Gastroesophageal sphincter (tissue), 4 donors: ENCODE measurements at regions not wholly inside any gene's neighbourhood (a gene's known extent, or its start where the extent isn't known, plus 50 kb on each side); places are given as distances from the start of the nearest gene placed in this dataset.

Source experiments
- ATAC-seq: fragments of 150-250 bp; one replicate; pipeline ENCODE4 v1.9.1; 2016; ENCODE audit warnings: mild to moderate bottlenecking, moderate library complexity
- H3K27ac ChIP-seq, 4 donors: fragments of 200-600 bp; sonication (generic) in 3 of 4; 1 replicate in 3 of 4; 2 replicates in 1 of 4; pipeline ENCODE4 v1.5.1; 2016 to 2019
- H3K27me3 ChIP-seq: fragments of 200-600 bp; sonication (generic); one replicate; pipeline ENCODE4 v1.5.1; 2019
- H3K36me3 ChIP-seq, 2 donors: fragments of 200-600 bp; sonication (generic); one replicate each; pipeline ENCODE4 v1.5.1; 2019; ENCODE audit warnings: control low read depth in 1 of 2
- H3K4me1 ChIP-seq, 3 donors: fragments of 200-600 bp; sonication (generic); 1 replicate in 2 of 3; 2 replicates in 1 of 3; pipeline ENCODE4 v1.5.1; 2016 to 2019; ENCODE audit warnings: control low read depth in 2 of 3
- H3K4me3 ChIP-seq, 2 donors: fragments of 200-600 bp; sonication (generic); one replicate each; pipeline ENCODE4 v1.5.1; 2019; ENCODE audit warnings: mild to moderate bottlenecking in 1 of 2, moderate library complexity in 1 of 2
- H3K9me3 ChIP-seq, 3 donors: fragments of 200-600 bp; sonication (generic); one replicate each; pipeline ENCODE4 v1.5.1; 2017 to 2019; ENCODE audit warnings: control low read depth in 2 of 3
- EP300 ChIP-seq: sonication (generic); formaldehyde crosslinking; IDR thresholded peaks from one replicate; pipeline ENCODE4 v1.6.1; 2017; ENCODE audit warnings: antibody characterized with exemption, mild to moderate bottlenecking
- POLR2A ChIP-seq, 2 donors: fragments of 450-650 bp; IDR thresholded peaks; one replicate each; pipeline ENCODE4 v1.6.1; 2017; ENCODE audit warnings: antibody characterized with exemption in 2 of 2, mild to moderate bottlenecking in 2 of 2, moderate library complexity in 1 of 2
- POLR2AphosphoS5 ChIP-seq: sonication (generic); formaldehyde crosslinking; IDR thresholded peaks from one replicate; pipeline ENCODE4 v1.6.1; 2017; ENCODE audit warnings: antibody characterized with exemption
- WGBS, 2 donors: methylation state at CpG; one replicate each; pipeline ENCODE4 v1.1.5; 2018; ENCODE audit warnings: low coverage in 1 of 2; 5-methylcytosine and 5-hydroxymethylcytosine counted together
- TF ChIP-seq, protein P1 (sequence below), 4 experiments: fragments of 200-600 bp in 2 of 4; fragments of 450-650 bp in 2 of 4; sonication (generic) in 1 of 4; IDR thresholded peaks; one replicate each; pipeline ENCODE4 v1.5.1; 2017 to 2019; ENCODE audit warnings: antibody characterized with exemption in 4 of 4, mild to moderate bottlenecking in 2 of 4, moderate library complexity in 2 of 4

- ATAC-seq = no peak
- WGBS, 2 donors = 71 to 83% methylated on average over 3 of the region's 3 CpGs
- peaks cover 0 to 12% (median 0%) of the 10 kb centered on the region in 3 donors for H3K9me3 ChIP-seq
- no peaks in the 10 kb centered on the region for H3K4me1 ChIP-seq
- peaks cover 58% of the 10 kb centered on the region for H3K27me3 ChIP-seq
- H3K36me3 ChIP-seq = no peaks in the 10 kb centered on the region
- H3K4me3 ChIP-seq = no peak overlapping the region
- H3K27ac ChIP-seq = no peak overlapping the region
- TF ChIP-seq POLR2A (IDR thresholded peaks at IDR 0.05) (no peak), POLR2AphosphoS5 (no peak), EP300 (no peak)
- TF ChIP-seq, protein P1, sequence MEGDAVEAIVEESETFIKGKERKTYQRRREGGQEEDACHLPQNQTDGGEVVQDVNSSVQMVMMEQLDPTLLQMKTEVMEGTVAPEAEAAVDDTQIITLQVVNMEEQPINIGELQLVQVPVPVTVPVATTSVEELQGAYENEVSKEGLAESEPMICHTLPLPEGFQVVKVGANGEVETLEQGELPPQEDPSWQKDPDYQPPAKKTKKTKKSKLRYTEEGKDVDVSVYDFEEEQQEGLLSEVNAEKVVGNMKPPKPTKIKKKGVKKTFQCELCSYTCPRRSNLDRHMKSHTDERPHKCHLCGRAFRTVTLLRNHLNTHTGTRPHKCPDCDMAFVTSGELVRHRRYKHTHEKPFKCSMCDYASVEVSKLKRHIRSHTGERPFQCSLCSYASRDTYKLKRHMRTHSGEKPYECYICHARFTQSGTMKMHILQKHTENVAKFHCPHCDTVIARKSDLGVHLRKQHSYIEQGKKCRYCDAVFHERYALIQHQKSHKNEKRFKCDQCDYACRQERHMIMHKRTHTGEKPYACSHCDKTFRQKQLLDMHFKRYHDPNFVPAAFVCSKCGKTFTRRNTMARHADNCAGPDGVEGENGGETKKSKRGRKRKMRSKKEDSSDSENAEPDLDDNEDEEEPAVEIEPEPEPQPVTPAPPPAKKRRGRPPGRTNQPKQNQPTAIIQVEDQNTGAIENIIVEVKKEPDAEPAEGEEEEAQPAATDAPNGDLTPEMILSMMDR (IDR thresholded peaks at IDR 0.05) = no peak
Observed at GRCh38 chr5:171651102-171651501, 134.5 kb upstream of the SMIM23 start.

GRCh38 chr5:171654881-171655280, 130.7 kb upstream of the SMIM23 start:
- TF ChIP-seq, protein P1 (IDR thresholded peaks at IDR 0.05) = no peak
- no peak for TF ChIP-seq EP300
- no peak for TF ChIP-seq POLR2AphosphoS5
- TF ChIP-seq POLR2A (IDR thresholded peaks at IDR 0.05) = no peak
- WGBS, 2 donors = 50 to 68% methylated on average over 3 of the region's 4 CpGs

GRCh38 chr5:171657473-171657872, 128.1 kb upstream of the SMIM23 start:
- no peak for TF ChIP-seq POLR2A (IDR thresholded peaks at IDR 0.05)
- TF ChIP-seq POLR2AphosphoS5 = no peak
- TF ChIP-seq, protein P1 (IDR thresholded peaks at IDR 0.05) = no peak
- no peak for TF ChIP-seq EP300
- 86 to 100% methylated on average over 1 to 2 of the region's 2 CpGs for WGBS, 2 donors
- peaks cover 11% of the 10 kb centered on the region for H3K27me3 ChIP-seq
- H3K4me3 ChIP-seq = no peak overlapping the region
- no peak for ATAC-seq
- H3K4me1 ChIP-seq = peaks cover 0 to 8% (median 0%) of the 10 kb centered on the region in 3 donors
- H3K27ac ChIP-seq = no peak overlapping the region
- no peaks in the 10 kb centered on the region for H3K36me3 ChIP-seq
- peaks cover 0 to 12% (median 0%) of the 10 kb centered on the region in 3 donors for H3K9me3 ChIP-seq

More at GRCh38 chr5:171654881-171655280, 130.7 kb upstream of the SMIM23 start:
- Histone ChIP-seq H3K36me3 (no peaks in the 10 kb centered on the region), H3K4me1 (no peaks in the 10 kb centered on the region), H3K27me3 (peaks cover 28% of the 10 kb centered on the region), H3K9me3 (peaks cover 0 to 12% (median 0%) of the 10 kb centered on the region in 3 donors), H3K27ac (no peak overlapping the region), H3K4me3 (no peak overlapping the region)
- no peak for ATAC-seq

GRCh38 chr5:171659896-171660295, 125.7 kb upstream of the SMIM23 start:
- no peak for ATAC-seq
- Histone ChIP-seq H3K36me3 (no peaks in the 10 kb centered on the region), H3K4me3 (no peak overlapping the region), H3K9me3 (no peaks in the 10 kb centered on the region), H3K27me3 (peaks cover 7% of the 10 kb centered on the region), H3K27ac (no peak overlapping the region), H3K4me1 (peaks cover 0 to 8% (median 0%) of the 10 kb centered on the region in 3 donors)
- TF ChIP-seq POLR2AphosphoS5 (no peak), POLR2A (IDR thresholded peaks at IDR 0.05) (no peak), EP300 (no peak)
- TF ChIP-seq, protein P1 (IDR thresholded peaks at IDR 0.05) = no peak
- 58 to 78% methylated on average over 3 to 5 of the region's 5 CpGs for WGBS, 2 donors

DNA sequence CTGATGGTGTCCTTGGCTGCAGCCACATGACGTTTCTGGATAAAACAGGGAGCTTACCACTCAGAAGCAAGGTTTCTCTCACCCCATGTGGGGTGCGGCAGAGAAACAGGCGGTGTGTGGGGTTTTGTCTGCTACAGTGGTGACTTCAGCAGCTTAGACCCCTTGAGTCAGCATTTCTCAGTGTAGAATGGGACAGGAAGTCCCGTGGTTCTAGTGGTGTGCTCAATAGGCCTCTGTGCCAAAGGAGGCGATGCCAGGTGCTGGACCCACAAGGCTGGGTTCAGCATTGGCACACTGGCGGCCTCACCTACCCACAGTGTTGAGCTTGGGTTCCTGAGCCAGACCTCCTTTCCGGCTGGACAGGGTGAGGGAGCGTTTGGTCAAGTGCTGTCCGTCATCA, 125.2 kb upstream of the SMIM23 start:
- H3K27ac ChIP-seq = no peak overlapping the region
- H3K4me1 ChIP-seq = peaks cover 0 to 8% (median 0%) of the 10 kb centered on the region in 3 donors
- ATAC-seq = no peak
- H3K36me3 ChIP-seq = no peaks in the 10 kb centered on the region
- no peak overlapping the region for H3K4me3 ChIP-seq
- no peaks in the 10 kb centered on the region for H3K9me3 ChIP-seq
- 59 to 94% methylated on average over 3 to 4 of the region's 9 CpGs for WGBS, 2 donors
- peaks cover 9% of the 10 kb centered on the region for H3K27me3 ChIP-seq
- no peak for TF ChIP-seq POLR2A (IDR thresholded peaks at IDR 0.05)
- TF ChIP-seq, protein P1 (IDR thresholded peaks at IDR 0.05) = no peak
